GM21515 (cell line): ENCODE measurements at regions not wholly inside any gene's neighbourhood (a gene's known extent, or its start where the extent isn't known, plus 50 kb on each side); places are given as distances from the start of the nearest gene placed in this dataset.

Experiments used
- ATAC-seq: cut with Tn5 transposase; IDR thresholded peaks from one replicate; pipeline ENCODE4 v1.9.1; 2021; ENCODE audit not compliant: unreplicated experiment

GRCh38 chr3:193946945-193947344 is 189.0 kb upstream of the HES1 start:
- no peak for ATAC-seq

GRCh38 chr3:193947596-193947995 is 188.4 kb upstream of the HES1 start:
- ATAC-seq = no peak

GRCh38 chr3:193948459-193948858 is 187.5 kb upstream of the HES1 start:
- no peak for ATAC-seq

GRCh38 chr3:193951859-193952258 is 184.1 kb upstream of the HES1 start:
- ATAC-seq = no peak

- ATAC-seq = no peak
Measured at GRCh38 chr3:193954752-193955151, 181.2 kb upstream of the HES1 start.

- ATAC-seq = no peak
Measured at GRCh38 chr3:193955719-193956118, 180.2 kb upstream of the HES1 start.

GRCh38 chr3:193959861-193960260 is 176.1 kb upstream of the HES1 start:
- ATAC-seq = no peak

- ATAC-seq = no peak
Measured at GRCh38 chr3:193960487-193961274, 175.3 kb upstream of the HES1 start.

GRCh38 chr3:193962986-193963685 is 172.8 kb upstream of the HES1 start:
- no peak for ATAC-seq

GRCh38 chr3:193963808-193964516 is 172.0 kb upstream of the HES1 start:
- peak; percentile 66 for ATAC-seq

- ATAC-seq = no peak
Measured at GRCh38 chr3:193964517-193964880, 171.4 kb upstream of the HES1 start.

GRCh38 chr3:193968380-193968974 is 167.5 kb upstream of the HES1 start:
- ATAC-seq = no peak

GRCh38 chr3:193970131-193970772 is 165.7 kb upstream of the HES1 start:
- ATAC-seq = peak; percentile 46

GRCh38 chr3:193970773-193971206 is 165.2 kb upstream of the HES1 start:
- peak; percentile 20 for ATAC-seq

GRCh38 chr3:193971261-193971751 is 164.6 kb upstream of the HES1 start:
- peak; percentile 75 for ATAC-seq

GRCh38 chr3:193971966-193972365 is 164.0 kb upstream of the HES1 start:
- no peak for ATAC-seq

- ATAC-seq = no peak
Measured at GRCh38 chr3:193972832-193973231, 163.1 kb upstream of the HES1 start.

- ATAC-seq = no peak
Measured at GRCh38 chr3:193974191-193974652, 161.7 kb upstream of the HES1 start.

GRCh38 chr3:193974671-193975535 is 161.0 kb upstream of the HES1 start:
- ATAC-seq = no peak

- ATAC-seq = no peak
Measured at GRCh38 chr3:193977622-193978021, 158.3 kb upstream of the HES1 start.
